DND-41 (cell line): ENCODE measurements at regions not wholly inside any gene's neighbourhood (a gene's known extent, or its start where the extent isn't known, plus 50 kb on each side); places are given as distances from the start of the nearest gene placed in this dataset.

Experiments used
- EZH2 ChIP-seq: IDR thresholded peaks from 3 replicates; pipeline ENCODE4 v1.6.1; 2012; ENCODE audit warnings: borderline replicate concordance, low read depth, mild to moderate bottlenecking, moderate library complexity, low read length, inconsistent platforms; ENCODE audit not compliant: severe bottlenecking
- TF ChIP-seq, protein P1 (sequence below): IDR thresholded peaks from 2 replicates; pipeline ENCODE4 v1.5.1; 2012; ENCODE audit warnings: borderline replicate concordance, low read length, moderate library complexity, mild to moderate bottlenecking; ENCODE audit not compliant: poor library complexity, severe bottlenecking; ENCODE audit errors: extremely low read depth

DNA sequence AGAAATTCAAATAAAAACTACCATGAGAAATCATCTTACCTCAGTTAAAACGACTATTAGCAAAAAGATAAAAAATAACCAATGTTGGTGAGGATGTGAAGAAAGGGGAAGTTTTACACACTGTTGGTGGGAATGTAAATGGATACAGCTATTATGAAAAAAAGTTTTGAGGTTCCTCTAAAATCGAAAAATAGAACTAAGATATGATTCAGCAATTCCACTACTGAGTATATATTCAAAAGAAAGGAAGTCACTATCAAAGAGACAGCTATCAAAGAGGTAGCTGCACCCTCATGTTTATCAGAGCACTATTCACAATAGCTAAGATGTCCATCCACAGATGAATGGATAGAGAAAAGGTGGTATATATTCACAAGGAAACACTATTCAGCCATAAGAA is 1888.4 kb downstream of the MAT2B start:
- TF ChIP-seq, protein P1, sequence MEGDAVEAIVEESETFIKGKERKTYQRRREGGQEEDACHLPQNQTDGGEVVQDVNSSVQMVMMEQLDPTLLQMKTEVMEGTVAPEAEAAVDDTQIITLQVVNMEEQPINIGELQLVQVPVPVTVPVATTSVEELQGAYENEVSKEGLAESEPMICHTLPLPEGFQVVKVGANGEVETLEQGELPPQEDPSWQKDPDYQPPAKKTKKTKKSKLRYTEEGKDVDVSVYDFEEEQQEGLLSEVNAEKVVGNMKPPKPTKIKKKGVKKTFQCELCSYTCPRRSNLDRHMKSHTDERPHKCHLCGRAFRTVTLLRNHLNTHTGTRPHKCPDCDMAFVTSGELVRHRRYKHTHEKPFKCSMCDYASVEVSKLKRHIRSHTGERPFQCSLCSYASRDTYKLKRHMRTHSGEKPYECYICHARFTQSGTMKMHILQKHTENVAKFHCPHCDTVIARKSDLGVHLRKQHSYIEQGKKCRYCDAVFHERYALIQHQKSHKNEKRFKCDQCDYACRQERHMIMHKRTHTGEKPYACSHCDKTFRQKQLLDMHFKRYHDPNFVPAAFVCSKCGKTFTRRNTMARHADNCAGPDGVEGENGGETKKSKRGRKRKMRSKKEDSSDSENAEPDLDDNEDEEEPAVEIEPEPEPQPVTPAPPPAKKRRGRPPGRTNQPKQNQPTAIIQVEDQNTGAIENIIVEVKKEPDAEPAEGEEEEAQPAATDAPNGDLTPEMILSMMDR, result no peak
- TF ChIP-seq EZH2, result no peak
